Breast epithelium (tissue), 4 donors: ENCODE measurements at regions not wholly inside any gene's neighbourhood (a gene's known extent, or its start where the extent isn't known, plus 50 kb on each side); places are given as distances from the start of the nearest gene placed in this dataset.

Source experiments
- DNase-seq, 2 donors: peaks; one replicate each; pipeline ENCODE4 v3.0.0-alpha.2; 2019; ENCODE audit warnings: low spot score in 2 of 2
- H3K27ac ChIP-seq, 2 donors: fragments of 200-600 bp; sonication (generic) in 1 of 2; one replicate each; pipeline ENCODE4 v1.5.1; 2016 to 2019; ENCODE audit warnings: mild to moderate bottlenecking in 1 of 2
- H3K27me3 ChIP-seq, 2 donors: fragments of 200-600 bp; sonication (generic) in 1 of 2; one replicate each; pipeline versions ENCODE4 v1.5.1 to v1.6.0; 2017 to 2019; ENCODE audit warnings: control low read depth in 1 of 2, mild to moderate bottlenecking in 1 of 2
- H3K36me3 ChIP-seq: fragments of 200-600 bp; one replicate; pipeline ENCODE4 v1.5.1; 2019
- H3K4me1 ChIP-seq, 2 donors: fragments of 200-600 bp; sonication (generic); one replicate each; pipeline ENCODE4 v1.5.1; 2016 to 2019; ENCODE audit warnings: control low read depth in 1 of 2
- H3K4me3 ChIP-seq, 3 donors: fragments of 200-600 bp; sonication (generic); 1 replicate in 2 of 3; 2 replicates in 1 of 3; pipeline ENCODE4 v1.5.1; 2016 to 2019; ENCODE audit warnings: mild to moderate bottlenecking in 3 of 3, moderate library complexity in 2 of 3
- H3K9me3 ChIP-seq, 2 donors: fragments of 200-600 bp; sonication (generic) in 1 of 2; one replicate each; pipeline ENCODE4 v1.5.1; 2016 to 2019; ENCODE audit warnings: control low read depth in 1 of 2
- POLR2A ChIP-seq: fragments of 450-650 bp; IDR thresholded peaks from one replicate; pipeline ENCODE4 v1.6.1; 2016; ENCODE audit warnings: antibody characterized with exemption, mild to moderate bottlenecking, moderate library complexity
- POLR2AphosphoS5 ChIP-seq, 3 donors: sonication (generic); formaldehyde crosslinking; IDR thresholded peaks; one replicate each; pipeline ENCODE4 v1.6.1; 2017; ENCODE audit warnings: antibody characterized with exemption in 3 of 3
- intact Hi-C: fragments of 100-400 bp; cut with DNase I; formaldehyde crosslinking; loops from one replicate; pipeline ENCODE4 v1.15.1; 2023; ENCODE audit warnings: low total_unique reads
- TF ChIP-seq, protein P1 (sequence below), 3 donors: fragments of 450-650 bp; IDR thresholded peaks; one replicate each; pipeline ENCODE4 v1.5.1; 2016 to 2017; ENCODE audit warnings: antibody characterized with exemption in 3 of 3, mild to moderate bottlenecking in 3 of 3, moderate library complexity in 3 of 3

DNA sequence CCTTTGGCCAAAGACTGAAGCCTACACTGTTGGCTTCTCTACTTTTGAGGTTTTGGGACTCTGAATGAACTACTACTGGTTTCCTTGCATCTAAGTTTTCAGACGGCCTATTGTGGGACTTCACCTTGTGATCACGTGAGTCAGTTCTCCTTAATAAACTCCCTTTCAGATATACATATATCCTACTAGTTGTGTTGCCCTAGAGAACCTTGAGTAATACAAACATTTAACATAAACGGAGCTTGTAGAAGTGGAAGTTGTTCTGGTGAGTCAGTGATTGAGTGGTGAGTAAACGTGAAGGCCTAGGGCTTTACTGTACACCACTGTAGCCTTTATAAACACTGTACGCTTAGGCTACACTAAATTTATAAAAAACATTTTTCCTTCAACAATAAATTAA, 107.2 kb upstream of the CDH2 start:
- H3K9me3 ChIP-seq = no peaks in the 10 kb centered on the region
- intact Hi-C loops = no loop called here

DNA sequence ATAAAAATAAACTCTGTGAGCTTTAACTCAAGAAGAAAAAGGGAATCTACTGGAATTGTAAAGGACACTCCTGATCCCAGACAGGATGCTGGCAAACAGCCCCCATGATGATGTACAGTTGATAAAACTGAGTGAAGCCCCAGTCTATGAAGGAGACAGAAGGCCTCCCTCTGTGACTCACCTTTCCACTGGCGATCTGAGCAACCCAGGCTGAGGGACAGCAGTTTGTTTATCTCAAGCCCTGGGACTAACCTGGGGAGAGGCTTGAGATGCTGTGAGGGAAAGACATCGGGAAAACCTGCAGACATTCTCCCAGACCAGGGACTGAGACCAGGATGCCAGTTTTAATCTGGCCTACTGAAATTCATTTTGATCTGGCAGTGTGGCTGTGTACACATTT, 104.5 kb upstream of the CDH2 start:
- Histone ChIP-seq H3K36me3 (no peaks in the 10 kb centered on the region), H3K27me3 (no peaks in the 10 kb centered on the region), H3K27ac (no peak overlapping the region), H3K4me3 (no peak overlapping the region), H3K4me1 (no peaks in the 10 kb centered on the region), H3K9me3 (no peaks in the 10 kb centered on the region)
- no peak for DNase-seq
- TF ChIP-seq, protein P1, sequence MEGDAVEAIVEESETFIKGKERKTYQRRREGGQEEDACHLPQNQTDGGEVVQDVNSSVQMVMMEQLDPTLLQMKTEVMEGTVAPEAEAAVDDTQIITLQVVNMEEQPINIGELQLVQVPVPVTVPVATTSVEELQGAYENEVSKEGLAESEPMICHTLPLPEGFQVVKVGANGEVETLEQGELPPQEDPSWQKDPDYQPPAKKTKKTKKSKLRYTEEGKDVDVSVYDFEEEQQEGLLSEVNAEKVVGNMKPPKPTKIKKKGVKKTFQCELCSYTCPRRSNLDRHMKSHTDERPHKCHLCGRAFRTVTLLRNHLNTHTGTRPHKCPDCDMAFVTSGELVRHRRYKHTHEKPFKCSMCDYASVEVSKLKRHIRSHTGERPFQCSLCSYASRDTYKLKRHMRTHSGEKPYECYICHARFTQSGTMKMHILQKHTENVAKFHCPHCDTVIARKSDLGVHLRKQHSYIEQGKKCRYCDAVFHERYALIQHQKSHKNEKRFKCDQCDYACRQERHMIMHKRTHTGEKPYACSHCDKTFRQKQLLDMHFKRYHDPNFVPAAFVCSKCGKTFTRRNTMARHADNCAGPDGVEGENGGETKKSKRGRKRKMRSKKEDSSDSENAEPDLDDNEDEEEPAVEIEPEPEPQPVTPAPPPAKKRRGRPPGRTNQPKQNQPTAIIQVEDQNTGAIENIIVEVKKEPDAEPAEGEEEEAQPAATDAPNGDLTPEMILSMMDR (IDR thresholded peaks at IDR 0.05) = no peak
- no peak for TF ChIP-seq POLR2A
- intact Hi-C loops = no loop called here

More for the DNA sequence above, 107.2 kb upstream of the CDH2 start:
- no peak overlapping the region for H3K27ac ChIP-seq
- no peaks in the 10 kb centered on the region for H3K36me3 ChIP-seq
- H3K27me3 ChIP-seq = no peaks in the 10 kb centered on the region
- TF ChIP-seq POLR2AphosphoS5 (IDR thresholded peaks at IDR 0.05) (no peak), POLR2A (no peak)
- TF ChIP-seq, protein P1 (IDR thresholded peaks at IDR 0.05) = no peak
- DNase-seq = no peak
- H3K4me1 ChIP-seq = no peaks in the 10 kb centered on the region
- no peak overlapping the region for H3K4me3 ChIP-seq

DNA sequence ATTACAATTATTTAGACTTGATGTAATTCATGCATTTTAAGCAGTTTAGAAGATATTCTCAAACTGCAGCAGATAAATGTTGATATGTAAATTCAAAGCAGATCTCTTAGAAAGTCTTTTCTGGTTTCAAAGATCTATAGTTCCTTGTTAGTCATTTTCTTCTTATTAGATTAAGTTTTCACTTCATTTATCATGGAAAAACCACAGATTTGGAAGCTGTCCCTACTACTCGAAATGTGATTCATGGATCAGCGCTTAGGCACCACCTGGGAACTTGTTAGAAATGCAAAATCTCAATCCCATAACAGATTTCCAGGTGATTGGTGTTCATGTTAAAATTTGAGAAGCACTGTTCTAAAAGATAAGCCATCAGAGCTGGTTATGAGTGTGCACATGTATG, 92.8 kb upstream of the CDH2 start:
- Histone ChIP-seq H3K36me3 (no peaks in the 10 kb centered on the region), H3K27ac (no peak overlapping the region), H3K4me3 (no peak overlapping the region), H3K9me3 (peaks cover 0 to 9% of the 10 kb centered on the region in 2 donors), H3K27me3 (no peaks in the 10 kb centered on the region), H3K4me1 (no peaks in the 10 kb centered on the region)
- TF ChIP-seq POLR2AphosphoS5 (IDR thresholded peaks at IDR 0.05) (no peak), POLR2A (no peak)
- TF ChIP-seq, protein P1 (IDR thresholded peaks at IDR 0.05) = no peak
- intact Hi-C loops = no loop called here
- DNase-seq = no peak

DNA sequence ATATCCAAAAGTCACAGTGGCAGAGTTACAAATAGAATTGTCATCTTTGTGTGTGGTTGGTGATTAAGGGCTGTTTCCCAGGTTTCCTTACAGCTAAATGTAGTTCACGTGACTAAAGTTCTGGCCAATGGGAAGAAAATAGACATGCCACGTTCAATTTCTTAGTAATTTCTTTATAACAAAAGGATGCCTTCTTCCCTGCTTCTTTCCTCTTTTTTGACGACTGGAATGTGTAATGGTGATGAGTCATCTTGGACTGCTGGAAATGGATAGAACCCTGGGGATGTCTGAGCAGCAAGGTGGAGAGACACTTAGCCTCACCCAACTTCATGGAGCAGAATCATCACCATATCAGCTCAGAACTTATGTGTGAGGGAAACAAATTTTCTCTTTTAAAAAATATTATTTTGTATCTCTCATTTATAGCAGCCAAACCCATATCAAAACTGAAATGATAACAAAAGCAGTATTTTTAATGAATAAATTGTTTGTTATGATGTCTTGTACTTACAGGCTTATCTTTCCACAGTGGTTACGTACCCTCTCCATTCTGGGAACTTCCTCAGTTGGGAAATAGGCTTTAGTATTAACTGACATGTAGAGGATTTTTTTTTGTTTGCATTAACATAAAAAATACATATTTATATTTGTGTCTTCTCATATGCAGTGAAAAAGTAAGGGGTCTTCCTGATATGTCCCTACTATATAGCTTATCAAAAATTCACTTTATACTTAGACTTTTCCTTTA, 91.1 kb upstream of the CDH2 start:
- Histone ChIP-seq H3K36me3 (no peaks in the 10 kb centered on the region), H3K27me3 (no peaks in the 10 kb centered on the region), H3K27ac (no peak overlapping the region), H3K4me3 (no peak overlapping the region), H3K4me1 (no peaks in the 10 kb centered on the region), H3K9me3 (peaks cover 0 to 9% of the 10 kb centered on the region in 2 donors)
- no peak for DNase-seq
- TF ChIP-seq POLR2AphosphoS5 (IDR thresholded peaks at IDR 0.05) (no peak), POLR2A (no peak)
- TF ChIP-seq, protein P1 (IDR thresholded peaks at IDR 0.05) = no peak
- intact Hi-C loops = no loop called here

DNA sequence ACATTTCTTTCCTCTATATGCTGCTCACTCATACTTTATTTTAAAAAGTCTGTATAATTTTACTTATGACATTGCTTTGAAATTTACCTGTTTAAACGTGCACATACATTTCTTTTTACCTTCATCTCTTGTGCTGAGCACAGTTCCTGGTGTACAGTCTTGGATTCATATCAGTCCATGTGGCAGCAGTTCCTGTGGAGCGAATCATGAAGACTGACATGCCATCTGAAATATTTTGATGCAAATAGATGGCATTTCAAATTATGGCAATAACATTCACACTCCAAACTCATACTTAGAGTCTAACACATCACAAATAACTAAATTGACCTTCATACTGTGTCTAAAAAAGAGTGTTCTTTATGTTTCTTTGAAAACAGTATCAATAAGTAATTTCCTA, 90.3 kb upstream of the CDH2 start:
- H3K27me3 ChIP-seq = no peaks in the 10 kb centered on the region
- no peaks in the 10 kb centered on the region for H3K36me3 ChIP-seq
- peaks cover 0 to 9% of the 10 kb centered on the region in 2 donors for H3K9me3 ChIP-seq
- intact Hi-C loops = no loop called here
- no peak for TF ChIP-seq POLR2AphosphoS5 (IDR thresholded peaks at IDR 0.05)
- TF ChIP-seq, protein P1 (IDR thresholded peaks at IDR 0.05) = no peak
- TF ChIP-seq POLR2A = no peak
- DNase-seq = no peak
- no peaks in the 10 kb centered on the region for H3K4me1 ChIP-seq
- no peak overlapping the region for H3K4me3 ChIP-seq
- no peak overlapping the region for H3K27ac ChIP-seq
